DMS53 treated with DMSO at 0.1 percent for 48 hours (cell line): ENCODE measurements at regions not wholly inside any gene's neighbourhood (a gene's known extent, or its start where the extent isn't known, plus 50 kb on each side); places are given as distances from the start of the nearest gene placed in this dataset.

Experiments
- DNase-seq: peaks from one replicate; lab custom pipeline; 2025; ENCODE audit not compliant: unreplicated experiment; lab: John Stamatoyannopoulos, UW

DNA sequence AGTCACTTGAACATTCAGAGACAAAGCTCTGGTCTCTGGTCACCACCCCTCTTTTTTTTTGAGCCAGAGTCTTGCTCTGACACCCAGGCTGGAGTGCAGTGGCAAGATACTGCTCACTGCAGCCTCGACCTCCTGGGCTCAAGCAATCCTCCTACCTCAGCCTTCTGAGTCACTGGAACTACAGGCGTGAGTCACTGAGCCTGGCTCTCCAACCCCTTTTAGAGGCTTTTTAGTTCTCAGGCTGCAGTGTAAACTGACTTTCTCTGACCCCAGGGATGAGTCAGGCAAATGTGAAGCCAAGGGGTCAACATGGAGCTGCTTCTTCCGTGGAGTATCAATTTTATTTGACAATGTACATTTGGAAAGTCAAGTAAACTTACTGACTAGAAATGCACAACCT is 229.2 kb downstream of the PTTG2 start:
- peak; percentile 23 for DNase-seq

DNA sequence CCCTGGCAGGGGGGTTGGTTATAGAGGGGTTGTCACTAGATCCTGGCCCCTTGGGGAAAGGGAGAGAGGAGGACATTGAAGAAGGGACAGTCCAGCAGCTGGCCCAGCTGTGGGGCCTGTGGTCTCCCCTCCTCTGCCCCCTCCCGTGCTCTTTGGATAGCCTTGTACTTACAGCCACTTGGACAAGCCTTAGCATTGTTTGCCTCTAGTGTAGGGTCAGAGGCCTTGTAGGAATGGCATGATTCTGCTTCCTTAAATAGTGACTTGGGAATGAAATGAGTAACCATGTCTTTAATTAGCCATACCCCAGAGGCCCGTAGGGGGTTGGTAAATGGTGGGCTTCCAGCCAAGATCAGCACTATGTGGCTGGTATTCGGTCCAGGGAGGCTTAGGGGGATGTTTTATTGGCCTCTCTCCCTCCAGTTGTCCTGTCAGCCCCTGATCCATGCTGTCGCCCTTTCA is 230.6 kb downstream of the PTTG2 start:
- DNase-seq = no peak

DNA sequence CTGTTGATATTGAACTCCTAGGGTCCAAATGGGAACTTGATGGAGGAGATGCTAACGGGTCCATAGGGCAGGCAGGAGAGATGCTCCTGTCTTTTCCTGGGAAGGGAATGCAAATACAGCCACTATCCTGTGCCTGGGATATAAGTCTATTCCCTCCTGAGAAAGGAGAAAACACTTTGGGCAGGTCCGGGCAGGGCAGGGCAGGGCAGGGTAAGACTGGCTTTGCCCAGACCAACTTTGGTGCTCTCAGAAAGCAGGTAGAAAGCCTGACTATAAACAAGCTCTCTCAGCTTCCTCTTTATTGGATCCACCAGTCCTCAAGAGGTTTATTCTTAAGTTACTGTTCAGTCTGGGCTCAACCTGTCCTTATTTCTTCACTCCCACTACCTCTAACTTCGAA is 232.3 kb downstream of the PTTG2 start:
- DNase-seq = no peak

DNA sequence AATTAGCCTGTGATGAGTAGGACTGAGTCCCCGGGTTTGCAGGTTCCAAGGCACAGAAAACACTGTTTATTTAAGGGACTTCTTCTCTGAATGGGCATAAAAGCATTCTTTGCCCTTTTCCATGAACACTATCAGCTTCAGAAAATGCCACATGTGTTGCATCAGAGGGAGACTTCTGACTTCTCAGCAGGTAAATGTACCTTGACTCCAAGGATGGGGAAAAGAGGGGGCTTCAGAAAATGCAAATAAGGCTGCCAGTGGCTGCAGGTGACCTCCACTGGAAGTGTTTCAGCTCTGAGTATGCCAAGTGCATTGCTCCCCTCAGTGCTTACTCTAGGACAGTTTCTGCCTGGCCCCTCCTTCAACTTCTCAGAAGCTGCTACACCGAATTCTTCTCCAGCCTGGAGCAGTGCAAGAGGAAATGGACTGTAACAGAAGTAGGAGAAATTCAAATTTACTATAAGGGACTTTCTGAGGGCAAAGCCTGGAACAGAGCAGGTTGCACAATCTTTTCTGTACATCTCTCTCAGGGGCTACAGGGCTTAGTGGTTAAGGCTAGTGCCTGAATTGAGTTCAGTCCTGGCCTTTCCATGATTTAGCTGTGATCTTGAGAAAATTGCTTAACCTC is 233.2 kb downstream of the PTTG2 start:
- DNase-seq = no peak

DNA sequence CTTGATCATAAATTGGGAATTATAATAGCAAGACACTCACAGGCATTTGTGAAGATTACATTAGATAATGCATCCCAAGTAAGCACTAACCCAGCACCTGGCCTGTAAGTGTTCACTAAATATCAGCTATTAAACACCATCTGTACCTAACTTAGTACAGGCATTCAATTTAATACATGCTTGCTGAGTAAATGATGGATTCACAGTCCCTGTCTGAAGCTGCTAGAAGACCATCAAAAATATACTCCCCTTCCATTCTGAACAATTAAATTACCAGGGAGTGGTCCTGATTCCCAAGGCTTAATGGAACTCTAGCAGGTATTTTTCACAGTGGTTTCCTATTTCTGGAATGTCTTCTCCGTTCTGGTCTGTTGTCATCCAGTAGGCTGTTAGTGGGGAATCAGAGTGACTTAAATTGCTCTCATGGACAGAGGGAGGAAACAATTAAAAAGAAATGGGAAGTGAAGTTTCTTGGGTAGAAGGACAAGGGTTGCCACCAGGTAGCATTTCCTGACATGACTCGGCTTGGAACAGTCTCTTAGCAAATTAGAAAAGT is 233.9 kb downstream of the PTTG2 start:
- no peak for DNase-seq

DNA sequence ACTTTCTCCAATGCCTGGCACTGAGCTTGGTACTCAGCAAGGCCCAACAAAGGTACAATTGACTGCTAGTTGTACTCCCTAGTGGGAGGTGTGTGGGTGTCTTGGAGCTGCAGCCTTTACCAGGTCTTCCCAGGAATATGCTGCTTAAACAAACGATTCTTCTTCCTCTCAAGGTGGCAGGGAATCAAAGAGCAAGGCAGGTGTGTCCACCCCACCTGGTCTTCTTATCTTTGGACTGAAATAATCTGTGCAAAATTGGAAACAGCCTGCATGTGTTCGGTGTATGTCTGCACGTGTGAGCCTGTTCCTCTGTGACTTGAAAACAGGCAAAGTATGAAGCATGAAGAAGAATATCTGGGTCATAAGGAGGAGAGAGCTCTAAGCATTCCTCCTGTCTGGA is 235.3 kb downstream of the PTTG2 start:
- DNase-seq = no peak

DNA sequence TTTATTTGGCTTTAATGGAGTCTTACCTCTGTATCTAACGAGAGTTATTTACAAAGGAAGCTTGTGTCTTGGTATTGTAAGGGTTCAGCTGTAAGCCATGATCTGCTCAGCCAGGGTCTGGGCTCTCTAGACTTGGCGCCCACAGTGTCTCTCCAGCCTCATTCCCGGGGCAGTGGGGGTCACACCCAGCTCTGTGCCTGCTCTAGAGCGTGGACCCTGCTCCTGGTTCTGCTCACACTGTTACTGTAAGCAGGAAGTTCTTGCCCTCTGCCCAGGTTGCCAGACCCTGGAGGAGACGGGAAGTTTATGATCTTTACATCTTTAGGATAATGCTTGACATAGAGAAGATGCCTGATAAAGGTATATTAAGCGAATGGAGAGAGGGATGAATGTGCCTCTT is 235.7 kb downstream of the PTTG2 start:
- DNase-seq = no peak

DNA sequence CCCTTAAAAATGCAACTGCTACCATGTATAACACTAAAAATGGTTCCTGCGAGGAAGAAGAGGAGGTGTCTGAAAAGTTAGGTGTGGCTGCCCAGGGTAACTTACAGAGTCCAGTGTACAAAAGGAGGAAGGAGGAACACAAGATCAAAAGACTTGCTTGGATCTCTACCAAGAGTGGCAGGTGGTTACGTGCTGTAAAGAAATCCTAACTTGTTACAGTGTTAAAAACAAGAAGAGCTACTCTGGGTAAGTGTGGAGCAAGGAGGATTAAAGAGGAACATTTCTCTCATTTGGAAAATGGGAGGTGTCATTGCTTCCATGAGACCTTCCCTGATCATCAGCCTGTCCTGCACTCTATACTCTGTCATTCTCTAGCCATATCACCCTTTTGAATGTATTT is 242.0 kb downstream of the PTTG2 start:
- no peak for DNase-seq

DNA sequence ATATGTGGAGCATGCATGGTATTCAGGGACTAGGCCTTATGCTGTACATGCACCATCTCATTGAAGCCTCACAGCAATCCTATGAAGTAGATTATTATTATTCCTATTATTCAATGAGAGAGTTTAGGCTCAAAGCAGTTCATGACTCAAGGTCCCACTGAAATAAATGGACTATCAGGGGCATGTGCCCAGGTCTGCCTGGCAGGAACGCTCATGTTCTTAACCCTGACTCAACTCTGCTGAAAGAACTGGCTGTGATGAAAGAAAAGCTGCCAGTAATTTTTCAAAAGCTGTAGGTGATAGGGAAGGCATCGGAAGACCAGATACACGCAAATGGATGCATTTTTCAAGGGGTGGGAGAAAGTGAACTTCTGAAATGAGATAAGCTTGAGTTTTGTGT is 243.4 kb downstream of the PTTG2 start:
- DNase-seq = no peak

DNA sequence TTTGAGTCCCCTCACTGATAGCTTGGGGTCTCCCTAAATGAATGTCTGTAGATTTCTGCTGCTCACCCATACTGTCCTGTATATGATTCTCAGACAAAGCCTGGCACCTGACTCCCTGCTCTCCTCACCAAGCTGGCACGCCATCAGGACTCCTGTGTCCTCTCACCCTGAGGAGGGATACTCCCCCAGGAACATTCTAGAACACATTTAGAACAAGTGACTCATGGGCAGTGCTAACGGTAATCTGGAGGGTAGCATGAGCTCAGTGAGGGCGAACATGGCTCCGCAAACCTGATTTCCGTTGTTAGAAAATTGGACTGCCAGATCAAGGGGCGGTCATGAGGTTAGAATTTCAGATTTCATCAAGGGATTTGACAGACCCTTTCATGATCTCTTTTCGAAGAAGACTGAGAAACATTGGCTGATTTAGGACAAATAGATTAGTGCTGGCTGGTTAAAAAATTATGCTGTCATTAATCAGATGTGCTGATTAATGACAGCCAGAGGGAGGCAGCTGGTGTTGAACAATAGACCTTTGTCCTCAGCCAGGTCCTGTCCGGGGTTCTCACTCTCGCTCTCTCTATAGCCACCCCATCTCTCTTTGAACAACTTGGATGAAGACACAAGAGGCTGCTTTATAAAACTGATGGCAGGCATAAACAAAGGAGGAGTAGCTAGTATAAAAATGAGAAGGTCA is 244.3 kb downstream of the PTTG2 start:
- DNase-seq = no peak

DNA sequence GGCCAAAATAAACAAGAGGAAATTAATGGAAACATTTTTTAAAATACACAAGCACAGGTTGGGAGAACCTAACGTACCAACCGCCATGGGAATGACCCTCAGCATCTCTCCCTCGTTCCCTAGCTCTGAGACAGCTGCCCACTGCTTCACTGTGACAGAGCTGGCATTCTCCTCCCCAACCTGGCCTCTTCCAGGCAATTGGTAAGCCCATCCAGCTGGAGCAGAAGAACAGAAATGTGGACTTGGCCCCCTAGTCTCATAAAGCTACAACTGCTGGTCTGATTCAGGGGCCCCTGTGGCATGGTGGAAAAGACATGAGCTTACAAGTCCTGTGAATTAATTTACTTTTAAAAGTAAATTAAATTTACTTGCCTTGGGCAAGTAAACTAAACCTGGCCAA is 245.1 kb downstream of the PTTG2 start:
- no peak for DNase-seq

DNA sequence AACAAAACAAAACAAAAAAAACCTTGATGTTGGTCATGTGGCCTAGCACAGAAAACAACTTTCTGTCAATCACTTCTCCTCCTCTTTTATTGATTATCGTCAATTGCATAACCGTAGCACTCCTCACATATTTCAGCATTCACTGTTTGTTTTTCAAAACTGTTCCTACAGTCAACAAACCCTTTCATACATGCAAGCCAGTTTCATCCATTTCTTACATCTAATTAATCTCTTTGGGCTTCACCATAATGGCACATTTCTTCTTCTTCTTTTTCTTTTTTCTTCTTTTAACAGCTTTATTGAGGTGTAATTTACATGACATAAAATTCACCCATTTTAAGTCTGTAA is 246.9 kb downstream of the PTTG2 start:
- DNase-seq = no peak

DNA sequence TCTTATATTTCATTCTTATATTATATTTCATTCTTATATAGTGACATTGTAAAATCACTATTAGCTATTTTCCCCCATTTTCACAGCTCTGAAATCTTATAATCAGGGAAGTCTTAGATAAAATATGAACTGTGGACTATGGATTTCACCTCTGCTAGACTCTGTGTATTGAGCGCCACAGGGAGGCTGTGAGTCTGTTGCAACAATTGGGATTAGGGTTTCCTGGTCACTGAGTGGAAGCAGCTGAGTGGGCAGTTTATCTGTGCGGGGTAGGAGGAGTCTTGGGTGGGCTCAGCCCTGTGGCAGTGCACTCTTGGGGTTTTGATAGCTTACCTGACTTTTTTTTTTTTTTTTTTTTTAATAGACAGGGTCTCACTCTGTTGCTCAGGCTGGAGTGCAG is 249.5 kb downstream of the PTTG2 start:
- no peak for DNase-seq

DNA sequence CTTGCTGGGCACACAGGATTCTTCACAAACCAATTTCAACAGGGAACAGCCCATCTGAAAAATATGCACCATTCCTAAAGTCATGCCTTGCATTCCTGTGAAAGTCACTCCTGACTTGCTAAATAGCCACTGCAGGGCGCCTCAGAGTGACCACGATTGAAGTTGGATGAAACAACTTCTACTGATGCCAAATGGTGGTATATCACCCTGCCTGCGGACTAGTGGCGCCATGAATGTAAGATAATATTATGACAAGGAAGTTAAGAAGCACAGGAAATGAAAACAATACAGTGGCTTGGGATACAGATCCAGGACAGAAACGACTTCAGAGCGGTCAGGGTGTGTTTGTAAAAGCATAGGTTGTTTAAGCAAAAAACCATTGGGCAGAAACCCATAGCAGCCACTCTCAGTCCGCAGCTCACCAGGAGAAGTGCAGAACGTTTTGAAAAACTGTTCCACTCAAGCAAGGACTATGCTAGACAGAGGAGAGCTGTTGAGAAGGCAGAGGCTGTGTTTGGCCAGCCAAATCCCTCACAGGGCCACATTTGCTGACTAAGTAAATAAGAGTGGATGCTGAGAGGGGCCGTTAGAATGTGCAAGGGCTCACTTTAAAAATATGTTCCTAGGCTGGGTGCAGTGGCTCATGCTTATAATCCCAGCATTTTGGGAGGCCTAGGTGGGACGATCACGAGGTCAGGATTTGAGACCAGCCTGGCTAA is 250.4 kb downstream of the PTTG2 start:
- no peak for DNase-seq

DNA sequence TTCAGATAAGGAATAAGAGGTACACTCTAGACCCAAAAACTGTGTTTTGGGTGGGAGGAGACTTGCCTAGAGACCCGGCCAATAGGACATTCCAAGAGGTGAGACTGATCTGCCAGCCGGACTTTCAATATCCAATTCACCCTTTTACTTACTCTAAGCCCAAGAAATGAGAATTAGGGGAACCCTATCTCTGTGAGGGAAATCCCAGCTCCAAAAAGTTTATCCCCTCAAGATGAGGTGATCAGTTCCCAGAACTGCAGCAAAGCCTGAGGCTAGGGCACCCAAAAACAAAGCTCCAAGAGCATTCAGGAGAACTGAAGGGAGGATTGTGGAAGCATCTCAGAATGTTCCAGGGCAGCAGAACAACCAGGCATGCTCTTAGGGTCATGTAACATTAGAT is 251.7 kb downstream of the PTTG2 start:
- DNase-seq = no peak

DNA sequence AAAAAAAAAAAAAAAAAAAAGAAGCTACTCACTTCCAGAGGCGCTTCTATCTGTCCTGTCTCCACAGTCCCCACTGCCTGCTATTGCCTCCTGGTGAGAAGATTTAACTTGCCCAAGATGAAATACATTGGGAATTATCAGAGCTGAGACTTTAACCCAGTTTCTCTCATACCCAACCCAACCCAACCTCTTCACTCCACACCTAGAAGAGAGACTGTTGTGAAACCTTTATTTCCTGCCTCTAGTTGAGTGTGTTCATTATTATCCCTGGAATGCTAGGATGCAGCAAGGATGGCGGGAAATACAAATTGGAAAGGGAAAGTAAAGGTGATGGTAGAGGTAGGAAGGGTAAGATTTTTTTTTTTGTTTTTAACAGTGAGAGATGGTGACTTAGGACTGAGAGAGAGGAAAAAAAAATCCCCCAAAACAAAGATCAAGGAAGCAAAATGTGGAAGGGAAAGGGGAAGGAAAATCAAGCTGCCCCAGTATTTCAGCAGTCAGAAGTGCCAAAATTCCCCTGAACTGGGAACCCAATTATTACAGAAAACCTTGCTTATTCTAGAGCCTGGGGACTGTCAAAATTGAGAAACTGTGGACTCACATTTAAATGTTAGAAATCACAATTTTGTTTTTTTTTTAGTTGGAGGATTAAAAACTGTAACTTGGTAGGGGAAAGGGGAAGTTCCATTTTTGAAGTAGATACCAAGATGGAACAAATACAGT is 253.0 kb downstream of the PTTG2 start:
- no peak for DNase-seq

DNA sequence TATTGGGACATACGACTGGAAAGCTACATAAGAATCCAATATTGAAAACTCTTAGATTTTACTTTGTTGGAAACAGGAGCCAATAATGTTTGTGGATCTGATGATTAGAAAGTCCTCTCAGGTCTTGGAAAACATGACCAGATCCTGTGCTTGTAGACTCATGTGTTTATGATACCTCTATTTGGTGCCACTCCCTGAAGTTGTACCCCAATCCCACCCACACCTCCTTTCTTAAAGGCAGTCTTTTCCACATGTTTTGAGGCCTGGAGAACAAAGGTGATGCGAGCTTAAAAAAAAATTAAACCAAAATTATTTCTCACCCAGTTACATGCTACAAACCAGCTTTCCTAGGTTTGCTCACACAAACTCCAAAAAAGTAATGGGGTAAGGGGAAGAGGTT is 262.7 kb downstream of the PTTG2 start:
- no peak for DNase-seq

DNA sequence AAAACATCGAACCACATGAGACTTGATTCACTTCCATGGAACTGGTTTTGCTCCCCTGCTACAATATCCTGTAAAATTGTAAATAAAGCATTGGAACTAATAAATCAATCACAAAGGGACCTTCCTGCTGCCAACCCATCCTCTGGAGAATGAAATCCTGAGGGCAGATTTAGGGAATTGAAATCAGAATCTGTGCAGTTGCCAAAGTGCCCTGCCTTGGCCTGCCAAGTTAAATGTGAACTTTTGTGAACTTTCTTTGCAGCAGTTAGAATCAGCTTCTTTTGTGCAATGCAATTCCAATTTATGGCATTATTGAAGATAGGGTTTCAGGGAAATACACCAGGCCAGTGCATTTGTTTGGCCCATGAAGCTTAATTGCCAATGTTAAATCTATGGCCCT is 263.1 kb downstream of the PTTG2 start:
- DNase-seq = no peak

DNA sequence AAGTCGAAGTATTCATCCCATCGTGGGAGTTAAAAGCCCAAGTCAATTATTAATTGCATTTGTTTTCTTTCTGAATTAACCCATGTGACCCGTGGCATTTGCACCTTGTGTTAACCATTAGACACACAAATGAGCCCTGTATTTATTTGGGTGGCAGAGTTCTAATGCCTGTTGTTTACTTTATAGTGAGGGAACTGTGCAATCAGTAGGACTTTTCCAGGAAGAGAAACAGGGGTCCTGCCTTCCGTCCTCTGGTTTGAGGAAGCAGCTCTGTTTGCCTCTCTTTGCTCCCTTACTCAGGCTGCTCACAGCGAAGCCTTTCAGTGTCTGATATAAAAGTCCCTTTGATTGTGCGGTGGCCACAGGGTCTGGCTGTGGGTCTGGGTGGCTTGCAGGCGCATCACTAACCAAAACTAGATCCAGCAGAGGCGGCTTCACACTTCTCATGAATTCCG is 263.6 kb downstream of the PTTG2 start:
- DNase-seq = no peak

DNA sequence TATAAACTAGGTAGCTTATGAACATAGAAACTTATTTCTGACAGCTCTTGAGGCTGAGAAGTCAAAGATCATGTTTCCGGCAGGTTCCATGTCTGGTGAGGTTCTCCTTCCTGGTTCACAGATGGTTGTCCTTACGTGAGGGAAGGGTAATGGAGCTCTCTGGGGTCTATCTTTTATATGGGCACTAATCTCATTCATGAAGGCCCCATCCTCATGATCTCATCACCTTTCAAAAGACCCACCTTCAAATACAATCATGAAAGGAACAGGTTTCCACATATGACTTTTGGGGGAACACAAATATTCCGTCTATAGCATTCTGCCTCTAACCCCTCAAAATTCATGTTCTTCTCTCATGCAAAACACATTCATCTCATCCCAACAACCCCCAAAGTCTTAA is 264.7 kb downstream of the PTTG2 start:
- no peak for DNase-seq

DNA sequence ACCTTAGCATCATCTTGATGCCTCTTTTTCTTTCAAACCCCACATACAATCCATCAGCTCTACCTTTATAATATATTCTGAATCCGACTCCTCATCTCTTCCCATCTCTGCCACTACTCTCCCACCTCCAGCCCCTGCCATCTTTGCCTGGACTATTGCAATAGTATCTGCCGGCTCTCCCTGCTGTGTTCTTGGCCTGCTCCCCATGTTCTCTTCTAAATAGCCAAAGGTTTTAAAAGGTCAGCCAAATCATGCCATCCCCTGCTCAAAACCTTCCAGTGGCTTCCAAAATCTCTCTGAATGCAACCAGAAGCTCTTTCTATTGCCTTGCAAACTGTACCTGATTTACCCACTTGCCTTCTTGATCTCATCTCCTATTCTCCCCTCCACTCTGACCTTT is 266.0 kb downstream of the PTTG2 start:
- no peak for DNase-seq
